ENCODE measurements at regions not wholly inside any gene's neighbourhood (a gene's known extent, or its start where the extent isn't known, plus 50 kb on each side); places are given as distances from the start of the nearest gene placed in this dataset.
"Not testable (repeated sequence)": the region's sequence is repeated elsewhere in the genome, so short reads cannot be mapped to it uniquely, and the experiment has no call there.

GRCh38 chr15:96877442-96877841, 546.9 kb downstream of the NR2F2 start:
- TF ChIP-seq POLR2AphosphoS5, POLR2A, CTCF (IDR thresholded peaks at IDR 0.05): not testable (repeated sequence)

Data from prostate gland (tissue), 2 donors.